SJCRH30 (cell line): ENCODE measurements at regions not wholly inside any gene's neighbourhood (a gene's known extent, or its start where the extent isn't known, plus 50 kb on each side); places are given as distances from the start of the nearest gene placed in this dataset.

Source experiments
- DNase-seq, 2 experiments: peaks; one replicate each; pipeline ENCODE4 v3.0.0-alpha.2; 2015 to 2020
- H3K27ac ChIP-seq: fragments of 250-450 bp; sonication (Bioruptor Pico); 2 replicates; pipeline ENCODE4 v1.5.1; 2020; ENCODE audit warnings: mild to moderate bottlenecking, moderate library complexity
- H3K27me3 ChIP-seq: fragments of 250-450 bp; sonication (Bioruptor Pico); 2 replicates; pipeline ENCODE4 v1.5.1; 2020; ENCODE audit warnings: mild to moderate bottlenecking, moderate library complexity
- H3K36me3 ChIP-seq: fragments of 250-450 bp; sonication (Bioruptor Pico); 2 replicates; pipeline ENCODE4 v1.5.1; 2020; ENCODE audit warnings: mild to moderate bottlenecking, moderate library complexity
- H3K4me1 ChIP-seq: fragments of 250-450 bp; sonication (Bioruptor Pico); 2 replicates; pipeline ENCODE4 v1.5.1; 2020; ENCODE audit warnings: mild to moderate bottlenecking, moderate library complexity
- H3K4me3 ChIP-seq: fragments of 250-450 bp; sonication (Bioruptor Pico); 2 replicates; pipeline ENCODE4 v1.5.1; 2020; ENCODE audit warnings: mild to moderate bottlenecking, moderate library complexity
- H3K9me3 ChIP-seq: fragments of 250-450 bp; sonication (Bioruptor Pico); replicated peaks from 2 replicates; pipeline ENCODE4 v1.5.1; 2020; ENCODE audit warnings: mild to moderate bottlenecking, moderate library complexity

- DNase-seq: no peak
- no peaks in the 10 kb centered on the region for H3K9me3 ChIP-seq
- no peaks in the 10 kb centered on the region for H3K4me1 ChIP-seq
- H3K27ac ChIP-seq: no peak overlapping the region
- H3K36me3 ChIP-seq: no peaks in the 10 kb centered on the region
- H3K4me3 ChIP-seq: no peak overlapping the region
- H3K27me3 ChIP-seq: no peaks in the 10 kb centered on the region
Measured at GRCh38 chr4:130640592-130640991, 1544.6 kb downstream of the C4orf33 start.

GRCh38 chr4:130646886-130647285, 1550.9 kb downstream of the C4orf33 start:
- Histone ChIP-seq H3K27me3 (no peaks in the 10 kb centered on the region), H3K4me1 (no peaks in the 10 kb centered on the region), H3K27ac (no peak overlapping the region), H3K9me3 (no peaks in the 10 kb centered on the region), H3K36me3 (no peaks in the 10 kb centered on the region), H3K4me3 (no peak overlapping the region)
- DNase-seq: no peak

- Histone ChIP-seq H3K27me3 (no peaks in the 10 kb centered on the region), H3K36me3 (no peaks in the 10 kb centered on the region), H3K9me3 (no peaks in the 10 kb centered on the region), H3K4me3 (no peak overlapping the region), H3K4me1 (no peaks in the 10 kb centered on the region), H3K27ac (no peak overlapping the region)
- no peak for DNase-seq
Measured at GRCh38 chr4:130648570-130648969, 1552.6 kb downstream of the C4orf33 start.

GRCh38 chr4:130653842-130654241, 1557.9 kb downstream of the C4orf33 start:
- DNase-seq: no peak
- Histone ChIP-seq H3K4me3 (no peak overlapping the region), H3K27me3 (no peaks in the 10 kb centered on the region), H3K4me1 (no peaks in the 10 kb centered on the region), H3K36me3 (no peaks in the 10 kb centered on the region), H3K27ac (no peak overlapping the region), H3K9me3 (no peaks in the 10 kb centered on the region)

- H3K9me3 ChIP-seq: no peaks in the 10 kb centered on the region
- H3K4me3 ChIP-seq: no peak overlapping the region
- no peak for DNase-seq
- H3K4me1 ChIP-seq: no peaks in the 10 kb centered on the region
- H3K27me3 ChIP-seq: no peaks in the 10 kb centered on the region
- H3K36me3 ChIP-seq: no peaks in the 10 kb centered on the region
- no peak overlapping the region for H3K27ac ChIP-seq
Measured at GRCh38 chr4:130659320-130659719, 1563.4 kb downstream of the C4orf33 start.

- Histone ChIP-seq H3K9me3 (no peaks in the 10 kb centered on the region), H3K27ac (no peak overlapping the region), H3K36me3 (no peaks in the 10 kb centered on the region), H3K4me3 (no peak overlapping the region), H3K27me3 (no peaks in the 10 kb centered on the region), H3K4me1 (no peaks in the 10 kb centered on the region)
- no peak for DNase-seq
Measured at GRCh38 chr4:130668859-130669258, 1572.9 kb downstream of the C4orf33 start.

GRCh38 chr4:130675266-130675665, 1579.3 kb downstream of the C4orf33 start:
- H3K27ac ChIP-seq: no peak overlapping the region
- H3K36me3 ChIP-seq: no peaks in the 10 kb centered on the region
- H3K4me1 ChIP-seq: no peaks in the 10 kb centered on the region
- no peaks in the 10 kb centered on the region for H3K9me3 ChIP-seq
- H3K27me3 ChIP-seq: no peaks in the 10 kb centered on the region
- DNase-seq: no peak
- no peak overlapping the region for H3K4me3 ChIP-seq

GRCh38 chr4:130689181-130689580, 1593.2 kb downstream of the C4orf33 start:
- H3K27me3 ChIP-seq: no peaks in the 10 kb centered on the region
- no peaks in the 10 kb centered on the region for H3K9me3 ChIP-seq
- H3K4me1 ChIP-seq: no peaks in the 10 kb centered on the region
- no peak for DNase-seq
- H3K4me3 ChIP-seq: no peak overlapping the region
- H3K36me3 ChIP-seq: no peaks in the 10 kb centered on the region
- no peak overlapping the region for H3K27ac ChIP-seq

- Histone ChIP-seq H3K4me3 (no peak overlapping the region), H3K4me1 (no peaks in the 10 kb centered on the region; the same call in 1 of the 2 replicates), H3K36me3 (no peaks in the 10 kb centered on the region), H3K27me3 (no peaks in the 10 kb centered on the region), H3K27ac (no peak overlapping the region), H3K9me3 (no peaks in the 10 kb centered on the region)
- DNase-seq: no peak
Measured at GRCh38 chr4:130698251-130698650, 1602.3 kb downstream of the C4orf33 start.

GRCh38 chr4:130699004-130699403, 1603.1 kb downstream of the C4orf33 start:
- no peaks in the 10 kb centered on the region for H3K9me3 ChIP-seq
- H3K36me3 ChIP-seq: no peaks in the 10 kb centered on the region
- no peak overlapping the region for H3K4me3 ChIP-seq
- peaks cover 7% of the 10 kb centered on the region for H3K4me1 ChIP-seq
- no peak for DNase-seq
- no peak overlapping the region for H3K27ac ChIP-seq
- H3K27me3 ChIP-seq: no peaks in the 10 kb centered on the region

- Histone ChIP-seq H3K27me3 (no peaks in the 10 kb centered on the region), H3K27ac (peak overlapping the region; percentile 78), H3K4me1 (peaks cover 21% of the 10 kb centered on the region), H3K4me3 (peak overlapping the region; percentile 20; the same call in 1 of the 2 replicates), H3K9me3 (no peaks in the 10 kb centered on the region), H3K36me3 (no peaks in the 10 kb centered on the region)
- peak; percentile 62 to 77 for DNase-seq
Measured at GRCh38 chr4:130703211-130703935, 1607.4 kb downstream of the C4orf33 start.

- Histone ChIP-seq H3K4me3 (no peak overlapping the region), H3K9me3 (no peaks in the 10 kb centered on the region), H3K27ac (peak overlapping the region; percentile 78), H3K36me3 (no peaks in the 10 kb centered on the region), H3K4me1 (peaks cover 21% of the 10 kb centered on the region), H3K27me3 (no peaks in the 10 kb centered on the region)
- peak in 1 of 2 experiments; percentile 3 for DNase-seq
Measured at GRCh38 chr4:130705023-130705422, 1609.1 kb downstream of the C4orf33 start.

- Histone ChIP-seq H3K4me1 (no peaks in the 10 kb centered on the region), H3K9me3 (no peaks in the 10 kb centered on the region), H3K27me3 (no peaks in the 10 kb centered on the region), H3K4me3 (no peak overlapping the region), H3K36me3 (no peaks in the 10 kb centered on the region), H3K27ac (no peak overlapping the region)
- DNase-seq: no peak
Measured at GRCh38 chr4:130712038-130712437, 1616.1 kb downstream of the C4orf33 start.

- DNase-seq: no peak
- no peaks in the 10 kb centered on the region for H3K36me3 ChIP-seq
- H3K4me1 ChIP-seq: no peaks in the 10 kb centered on the region
- no peaks in the 10 kb centered on the region for H3K9me3 ChIP-seq
- no peak overlapping the region for H3K27ac ChIP-seq
- no peaks in the 10 kb centered on the region for H3K27me3 ChIP-seq
- H3K4me3 ChIP-seq: no peak overlapping the region
Measured at GRCh38 chr4:130714006-130714405, 1618.1 kb downstream of the C4orf33 start.

GRCh38 chr4:130722361-130722760, 1626.4 kb downstream of the C4orf33 start:
- Histone ChIP-seq H3K9me3 (no peaks in the 10 kb centered on the region), H3K4me3 (no peak overlapping the region), H3K27me3 (no peaks in the 10 kb centered on the region), H3K4me1 (no peaks in the 10 kb centered on the region), H3K27ac (no peak overlapping the region), H3K36me3 (no peaks in the 10 kb centered on the region)
- DNase-seq: no peak
